ENCODE measurements at regions not wholly inside any gene's neighbourhood (a gene's known extent, or its start where the extent isn't known, plus 50 kb on each side); places are given as distances from the start of the nearest gene placed in this dataset.
A peak's percentile ranks its signal among the peaks of the same experiment; 100 is the strongest.

- TF ChIP-seq TEAD4 (CRISPR knock-in tag; IDR thresholded peaks at IDR 0.05) = no peak
- no peak for TF ChIP-seq JAZF1 (CRISPR knock-in tag; IDR thresholded peaks at IDR 0.05)
- no peak for TF ChIP-seq CREB1 (CRISPR knock-in tag; IDR thresholded peaks at IDR 0.05)
- TF ChIP-seq TP53 (CRISPR knock-in tag; IDR thresholded peaks at IDR 0.05) = no peak
- TF ChIP-seq NFYB (CRISPR knock-in tag; conservative IDR thresholded peaks at IDR 0.05; ENCODE audit: low read depth) = no peak
- no peak for TF ChIP-seq IRF1 (CRISPR knock-in tag; IDR thresholded peaks at IDR 0.05)
- no peak for TF ChIP-seq E2F4 (CRISPR knock-in tag; IDR thresholded peaks at IDR 0.05; ENCODE audit: borderline replicate concordance, low read depth)
- no peak for TF ChIP-seq ZNF396 (CRISPR knock-in tag; IDR thresholded peaks at IDR 0.05; ENCODE audit: borderline replicate concordance)
- TF ChIP-seq ESRRA (CRISPR knock-in tag; IDR thresholded peaks at IDR 0.05; ENCODE audit: borderline replicate concordance) = no peak
- TF ChIP-seq PRRX2 (CRISPR knock-in tag; IDR thresholded peaks at IDR 0.05) = no peak
- TF ChIP-seq SP1 (CRISPR knock-in tag; conservative IDR thresholded peaks at IDR 0.05) = no peak
- no peak for TF ChIP-seq NR3C1 (CRISPR knock-in tag; conservative IDR thresholded peaks at IDR 0.05; ENCODE audit: low read depth)
- no peak for TF ChIP-seq ZNF219 (CRISPR knock-in tag; IDR thresholded peaks at IDR 0.05; ENCODE audit: borderline replicate concordance)
These were observed 139.9 kb downstream of the MRPL57 start (continued) for GRCh38 chr13:21316376-21316775.

- ATAC-seq (peak; percentile 50), DNase-seq (ENCODE audit: low spot score) (no peak)
These were observed 140.1 kb downstream of the ZDHHC20 start for GRCh38 chr13:21318891-21319532.

More at GRCh38 chr13:21318891-21319532, 140.1 kb downstream of the ZDHHC20 start:
- no peaks in the 10 kb centered on the region for H3K36me3 Mint-ChIP-seq
- POLR2A ChIA-PET = no interaction called here
- H3K4me1 Mint-ChIP-seq = peaks cover 11% of the 10 kb centered on the region
- peaks cover under 1% of the 10 kb centered on the region for H3K27me3 Mint-ChIP-seq (ENCODE audit: low read depth)
- TF ChIP-seq AR (CRISPR knock-in tag; IDR thresholded peaks at IDR 0.05) = no peak
- TF ChIP-seq NFYB (CRISPR knock-in tag; conservative IDR thresholded peaks at IDR 0.05; ENCODE audit: low read depth) = no peak
- TF ChIP-seq ZNF317 (CRISPR knock-in tag; IDR thresholded peaks at IDR 0.05; ENCODE audit: borderline replicate concordance, low read depth) = no peak
- no peak for TF ChIP-seq NR2C2 (CRISPR knock-in tag; IDR thresholded peaks at IDR 0.05)
- TF ChIP-seq NFE2L1 (CRISPR knock-in tag; IDR thresholded peaks at IDR 0.05) = no peak
- TF ChIP-seq HMGA2 (CRISPR knock-in tag; IDR thresholded peaks at IDR 0.05) = no peak
- no peak for TF ChIP-seq JAZF1 (CRISPR knock-in tag; IDR thresholded peaks at IDR 0.05)
- no peak for TF ChIP-seq ZNF396 (CRISPR knock-in tag; IDR thresholded peaks at IDR 0.05; ENCODE audit: borderline replicate concordance)
- no peak for TF ChIP-seq ZNF263 (CRISPR knock-in tag; IDR thresholded peaks at IDR 0.05; ENCODE audit: low read depth)
- no peak for TF ChIP-seq ZSCAN18 (CRISPR knock-in tag; IDR thresholded peaks at IDR 0.05)
- TF ChIP-seq HMGXB4 (CRISPR knock-in tag; IDR thresholded peaks at IDR 0.05) = no peak
- TF ChIP-seq NR3C1 (CRISPR knock-in tag; conservative IDR thresholded peaks at IDR 0.05; ENCODE audit: low read depth) = no peak
- H3K9me3 Mint-ChIP-seq = peaks cover 12% of the 10 kb centered on the region; the same call in 1 of the 2 replicates
- peak overlapping the region; percentile 29; the same call in 1 of the 2 replicates for H3K4me3 Mint-ChIP-seq
- CTCF ChIA-PET = interaction anchor here (1.2 to 2.5 kb wide), 3 partner anchors 9 to 21 kb away, joined by 3 to 13 read pairs (median 11); no protein-coding TSS in a partner anchor
- no peak overlapping the region for H3K27ac Mint-ChIP-seq

Measured in WTC11 (cell line).